GM23338 (cell line): ENCODE measurements at regions not wholly inside any gene's neighbourhood (a gene's known extent, or its start where the extent isn't known, plus 50 kb on each side); places are given as distances from the start of the nearest gene placed in this dataset.

Source experiments
- CREB1 ChIP-seq: fragments of 250-450 bp; sonication (Bioruptor Pico); IDR thresholded peaks from 2 replicates; pipeline ENCODE4 v1.5.0; 2020; ENCODE audit warnings: low read depth, mild to moderate bottlenecking, moderate library complexity
- EZH2 ChIP-seq: fragments of 200-600 bp; sonication (generic); IDR thresholded peaks from one replicate; pipeline ENCODE4 v1.8.0; 2017; ENCODE audit warnings: antibody characterized with exemption, mild to moderate bottlenecking, low read depth; ENCODE audit not compliant: unreplicated experiment
- EZH2phosphoT487 ChIP-seq: fragments of 200-600 bp; sonication (generic); IDR thresholded peaks from one replicate; pipeline ENCODE4 v1.8.1; 2018; ENCODE audit warnings: antibody characterized with exemption; ENCODE audit not compliant: unreplicated experiment
- JUNB ChIP-seq: IDR thresholded peaks from one replicate; pipeline ENCODE4 v1.6.1; 2016; ENCODE audit warnings: antibody characterized with exemption; ENCODE audit not compliant: unreplicated experiment
- NANOG ChIP-seq: IDR thresholded peaks from 2 replicates; pipeline ENCODE4 v1.6.1; 2016; ENCODE audit warnings: antibody characterized with exemption, borderline replicate concordance
- POLR2AphosphoS5 ChIP-seq: IDR thresholded peaks from 2 replicates; pipeline ENCODE4 v1.6.1; 2016; ENCODE audit warnings: antibody characterized with exemption, low read depth
- STAT1 ChIP-seq: IDR thresholded peaks from one replicate; pipeline ENCODE4 v1.6.1; 2016; ENCODE audit warnings: antibody characterized with exemption; ENCODE audit not compliant: unreplicated experiment
- ZNF114 ChIP-seq: fragments of 250-450 bp; sonication (Bioruptor Pico); IDR thresholded peaks from 2 replicates; pipeline ENCODE4 v1.5.0; 2020; ENCODE audit warnings: mild to moderate bottlenecking, moderate library complexity
- ZNF331 ChIP-seq: fragments of 250-450 bp; sonication (Bioruptor Pico); IDR thresholded peaks from 2 replicates; pipeline ENCODE4 v1.5.0; 2020; ENCODE audit warnings: low read depth, mild to moderate bottlenecking, moderate library complexity
- TF ChIP-seq, protein P1 (sequence below), 2 experiments: fragments of 200-600 bp in 1 of 2; sonication (generic) in 1 of 2; conservative IDR thresholded peaks; 2 replicates each; pipeline versions ENCODE4 v1.5.1 to v1.6.1; 2016 to 2017; ENCODE audit warnings: antibody characterized with exemption in 2 of 2, low read depth in 2 of 2, mild to moderate bottlenecking in 2 of 2, moderate library complexity in 1 of 2
- TF ChIP-seq, protein P2 (sequence below): IDR thresholded peaks from one replicate; pipeline ENCODE4 v1.6.1; 2018; ENCODE audit warnings: antibody characterized with exemption; ENCODE audit not compliant: unreplicated experiment
- TF ChIP-seq, protein P3 (sequence below): IDR thresholded peaks from 2 replicates; pipeline ENCODE4 v1.6.1; 2016; ENCODE audit warnings: antibody characterized with exemption
- TF ChIP-seq, protein P4 (sequence below): fragments of 250-450 bp; sonication (Bioruptor Pico); IDR thresholded peaks from 2 replicates; pipeline ENCODE4 v1.5.0; 2020; ENCODE audit warnings: mild to moderate bottlenecking, moderate library complexity

DNA sequence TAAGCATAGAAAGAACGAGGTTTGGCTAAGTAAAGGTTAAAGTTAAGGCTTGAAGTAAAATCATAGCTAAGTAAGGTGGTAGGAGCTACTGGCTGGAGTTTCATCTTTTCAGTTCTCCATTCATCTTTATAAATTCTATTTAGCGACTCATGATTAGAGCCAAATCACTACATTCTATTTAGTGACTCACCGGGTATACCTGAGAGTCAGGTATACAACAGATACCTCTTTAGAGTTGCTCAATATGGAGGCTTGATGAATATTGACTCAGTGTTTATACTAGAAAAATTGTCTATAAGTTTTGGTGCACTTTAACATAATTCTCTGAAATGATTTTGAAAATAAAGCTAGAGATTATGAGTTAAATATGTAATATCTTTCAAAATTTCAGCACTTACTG lies 328.8 kb upstream of the GRM7 start:
- TF ChIP-seq, protein P1, sequence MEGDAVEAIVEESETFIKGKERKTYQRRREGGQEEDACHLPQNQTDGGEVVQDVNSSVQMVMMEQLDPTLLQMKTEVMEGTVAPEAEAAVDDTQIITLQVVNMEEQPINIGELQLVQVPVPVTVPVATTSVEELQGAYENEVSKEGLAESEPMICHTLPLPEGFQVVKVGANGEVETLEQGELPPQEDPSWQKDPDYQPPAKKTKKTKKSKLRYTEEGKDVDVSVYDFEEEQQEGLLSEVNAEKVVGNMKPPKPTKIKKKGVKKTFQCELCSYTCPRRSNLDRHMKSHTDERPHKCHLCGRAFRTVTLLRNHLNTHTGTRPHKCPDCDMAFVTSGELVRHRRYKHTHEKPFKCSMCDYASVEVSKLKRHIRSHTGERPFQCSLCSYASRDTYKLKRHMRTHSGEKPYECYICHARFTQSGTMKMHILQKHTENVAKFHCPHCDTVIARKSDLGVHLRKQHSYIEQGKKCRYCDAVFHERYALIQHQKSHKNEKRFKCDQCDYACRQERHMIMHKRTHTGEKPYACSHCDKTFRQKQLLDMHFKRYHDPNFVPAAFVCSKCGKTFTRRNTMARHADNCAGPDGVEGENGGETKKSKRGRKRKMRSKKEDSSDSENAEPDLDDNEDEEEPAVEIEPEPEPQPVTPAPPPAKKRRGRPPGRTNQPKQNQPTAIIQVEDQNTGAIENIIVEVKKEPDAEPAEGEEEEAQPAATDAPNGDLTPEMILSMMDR (conservative IDR thresholded peaks at IDR 0.05; ENCODE audit: low read depth in 2 of 2), result no peak
- TF ChIP-seq ZNF114 (CRISPR knock-in tag), result no peak
- TF ChIP-seq EZH2phosphoT487, result no peak
- TF ChIP-seq STAT1, result no peak
- no peak for TF ChIP-seq ZNF331 (CRISPR knock-in tag)
- TF ChIP-seq POLR2AphosphoS5, result no peak
- no peak for TF ChIP-seq CREB1 (CRISPR knock-in tag)
- TF ChIP-seq, protein P2, sequence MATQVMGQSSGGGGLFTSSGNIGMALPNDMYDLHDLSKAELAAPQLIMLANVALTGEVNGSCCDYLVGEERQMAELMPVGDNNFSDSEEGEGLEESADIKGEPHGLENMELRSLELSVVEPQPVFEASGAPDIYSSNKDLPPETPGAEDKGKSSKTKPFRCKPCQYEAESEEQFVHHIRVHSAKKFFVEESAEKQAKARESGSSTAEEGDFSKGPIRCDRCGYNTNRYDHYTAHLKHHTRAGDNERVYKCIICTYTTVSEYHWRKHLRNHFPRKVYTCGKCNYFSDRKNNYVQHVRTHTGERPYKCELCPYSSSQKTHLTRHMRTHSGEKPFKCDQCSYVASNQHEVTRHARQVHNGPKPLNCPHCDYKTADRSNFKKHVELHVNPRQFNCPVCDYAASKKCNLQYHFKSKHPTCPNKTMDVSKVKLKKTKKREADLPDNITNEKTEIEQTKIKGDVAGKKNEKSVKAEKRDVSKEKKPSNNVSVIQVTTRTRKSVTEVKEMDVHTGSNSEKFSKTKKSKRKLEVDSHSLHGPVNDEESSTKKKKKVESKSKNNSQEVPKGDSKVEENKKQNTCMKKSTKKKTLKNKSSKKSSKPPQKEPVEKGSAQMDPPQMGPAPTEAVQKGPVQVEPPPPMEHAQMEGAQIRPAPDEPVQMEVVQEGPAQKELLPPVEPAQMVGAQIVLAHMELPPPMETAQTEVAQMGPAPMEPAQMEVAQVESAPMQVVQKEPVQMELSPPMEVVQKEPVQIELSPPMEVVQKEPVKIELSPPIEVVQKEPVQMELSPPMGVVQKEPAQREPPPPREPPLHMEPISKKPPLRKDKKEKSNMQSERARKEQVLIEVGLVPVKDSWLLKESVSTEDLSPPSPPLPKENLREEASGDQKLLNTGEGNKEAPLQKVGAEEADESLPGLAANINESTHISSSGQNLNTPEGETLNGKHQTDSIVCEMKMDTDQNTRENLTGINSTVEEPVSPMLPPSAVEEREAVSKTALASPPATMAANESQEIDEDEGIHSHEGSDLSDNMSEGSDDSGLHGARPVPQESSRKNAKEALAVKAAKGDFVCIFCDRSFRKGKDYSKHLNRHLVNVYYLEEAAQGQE, result no peak
- no peak for TF ChIP-seq EZH2
- TF ChIP-seq NANOG, result no peak
- TF ChIP-seq JUNB, result no peak
- TF ChIP-seq, protein P3, sequence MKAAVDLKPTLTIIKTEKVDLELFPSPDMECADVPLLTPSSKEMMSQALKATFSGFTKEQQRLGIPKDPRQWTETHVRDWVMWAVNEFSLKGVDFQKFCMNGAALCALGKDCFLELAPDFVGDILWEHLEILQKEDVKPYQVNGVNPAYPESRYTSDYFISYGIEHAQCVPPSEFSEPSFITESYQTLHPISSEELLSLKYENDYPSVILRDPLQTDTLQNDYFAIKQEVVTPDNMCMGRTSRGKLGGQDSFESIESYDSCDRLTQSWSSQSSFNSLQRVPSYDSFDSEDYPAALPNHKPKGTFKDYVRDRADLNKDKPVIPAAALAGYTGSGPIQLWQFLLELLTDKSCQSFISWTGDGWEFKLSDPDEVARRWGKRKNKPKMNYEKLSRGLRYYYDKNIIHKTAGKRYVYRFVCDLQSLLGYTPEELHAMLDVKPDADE, result no peak
- TF ChIP-seq, protein P4, sequence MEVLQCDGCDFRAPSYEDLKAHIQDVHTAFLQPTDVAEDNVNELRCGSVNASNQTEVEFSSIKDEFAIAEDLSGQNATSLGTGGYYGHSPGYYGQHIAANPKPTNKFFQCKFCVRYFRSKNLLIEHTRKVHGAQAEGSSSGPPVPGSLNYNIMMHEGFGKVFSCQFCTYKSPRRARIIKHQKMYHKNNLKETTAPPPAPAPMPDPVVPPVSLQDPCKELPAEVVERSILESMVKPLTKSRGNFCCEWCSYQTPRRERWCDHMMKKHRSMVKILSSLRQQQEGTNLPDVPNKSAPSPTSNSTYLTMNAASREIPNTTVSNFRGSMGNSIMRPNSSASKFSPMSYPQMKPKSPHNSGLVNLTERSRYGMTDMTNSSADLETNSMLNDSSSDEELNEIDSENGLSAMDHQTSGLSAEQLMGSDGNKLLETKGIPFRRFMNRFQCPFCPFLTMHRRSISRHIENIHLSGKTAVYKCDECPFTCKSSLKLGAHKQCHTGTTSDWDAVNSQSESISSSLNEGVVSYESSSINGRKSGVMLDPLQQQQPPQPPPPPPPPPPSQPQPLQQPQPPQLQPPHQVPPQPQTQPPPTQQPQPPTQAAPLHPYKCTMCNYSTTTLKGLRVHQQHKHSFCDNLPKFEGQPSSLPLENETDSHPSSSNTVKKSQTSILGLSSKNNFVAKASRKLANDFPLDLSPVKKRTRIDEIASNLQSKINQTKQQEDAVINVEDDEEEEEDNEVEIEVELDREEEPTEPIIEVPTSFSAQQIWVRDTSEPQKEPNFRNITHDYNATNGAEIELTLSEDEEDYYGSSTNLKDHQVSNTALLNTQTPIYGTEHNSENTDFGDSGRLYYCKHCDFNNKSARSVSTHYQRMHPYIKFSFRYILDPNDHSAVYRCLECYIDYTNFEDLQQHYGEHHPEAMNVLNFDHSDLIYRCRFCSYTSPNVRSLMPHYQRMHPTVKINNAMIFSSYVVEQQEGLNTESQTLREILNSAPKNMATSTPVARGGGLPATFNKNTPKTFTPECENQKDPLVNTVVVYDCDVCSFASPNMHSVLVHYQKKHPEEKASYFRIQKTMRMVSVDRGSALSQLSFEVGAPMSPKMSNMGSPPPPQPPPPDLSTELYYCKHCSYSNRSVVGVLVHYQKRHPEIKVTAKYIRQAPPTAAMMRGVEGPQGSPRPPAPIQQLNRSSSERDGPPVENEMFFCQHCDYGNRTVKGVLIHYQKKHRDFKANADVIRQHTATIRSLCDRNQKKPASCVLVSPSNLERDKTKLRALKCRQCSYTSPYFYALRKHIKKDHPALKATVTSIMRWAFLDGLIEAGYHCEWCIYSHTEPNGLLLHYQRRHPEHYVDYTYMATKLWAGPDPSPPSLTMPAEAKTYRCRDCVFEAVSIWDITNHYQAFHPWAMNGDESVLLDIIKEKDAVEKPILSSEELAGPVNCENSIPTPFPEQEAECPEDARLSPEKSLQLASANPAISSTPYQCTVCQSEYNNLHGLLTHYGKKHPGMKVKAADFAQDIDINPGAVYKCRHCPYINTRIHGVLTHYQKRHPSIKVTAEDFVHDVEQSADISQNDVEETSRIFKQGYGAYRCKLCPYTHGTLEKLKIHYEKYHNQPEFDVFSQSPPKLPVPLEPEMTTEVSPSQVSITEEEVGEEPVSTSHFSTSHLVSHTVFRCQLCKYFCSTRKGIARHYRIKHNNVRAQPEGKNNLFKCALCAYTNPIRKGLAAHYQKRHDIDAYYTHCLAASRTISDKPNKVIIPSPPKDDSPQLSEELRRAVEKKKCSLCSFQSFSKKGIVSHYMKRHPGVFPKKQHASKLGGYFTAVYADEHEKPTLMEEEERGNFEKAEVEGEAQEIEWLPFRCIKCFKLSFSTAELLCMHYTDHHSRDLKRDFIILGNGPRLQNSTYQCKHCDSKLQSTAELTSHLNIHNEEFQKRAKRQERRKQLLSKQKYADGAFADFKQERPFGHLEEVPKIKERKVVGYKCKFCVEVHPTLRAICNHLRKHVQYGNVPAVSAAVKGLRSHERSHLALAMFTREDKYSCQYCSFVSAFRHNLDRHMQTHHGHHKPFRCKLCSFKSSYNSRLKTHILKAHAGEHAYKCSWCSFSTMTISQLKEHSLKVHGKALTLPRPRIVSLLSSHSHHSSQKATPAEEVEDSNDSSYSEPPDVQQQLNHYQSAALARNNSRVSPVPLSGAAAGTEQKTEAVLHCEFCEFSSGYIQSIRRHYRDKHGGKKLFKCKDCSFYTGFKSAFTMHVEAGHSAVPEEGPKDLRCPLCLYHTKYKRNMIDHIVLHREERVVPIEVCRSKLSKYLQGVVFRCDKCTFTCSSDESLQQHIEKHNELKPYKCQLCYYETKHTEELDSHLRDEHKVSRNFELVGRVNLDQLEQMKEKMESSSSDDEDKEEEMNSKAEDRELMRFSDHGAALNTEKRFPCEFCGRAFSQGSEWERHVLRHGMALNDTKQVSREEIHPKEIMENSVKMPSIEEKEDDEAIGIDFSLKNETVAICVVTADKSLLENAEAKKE (CRISPR knock-in tag), result no peak
